Fibroblast of pulmonary artery (primary cell): ENCODE measurements at regions not wholly inside any gene's neighbourhood (a gene's known extent, or its start where the extent isn't known, plus 50 kb on each side); places are given as distances from the start of the nearest gene placed in this dataset.
"Not testable (repeated sequence)": the region's sequence is repeated elsewhere in the genome, so short reads cannot be mapped to it uniquely, and the experiment has no call there.

Source experiments
- DNase-seq: peaks from one replicate; pipeline ENCODE4 v3.0.0-alpha.2; 2010; ENCODE audit warnings: low read depth
- H3K4me3 ChIP-seq: replicated peaks from 2 replicates; pipeline ENCODE4 v1.5.1; 2011; ENCODE audit warnings: low read depth, mild to moderate bottlenecking, control low read depth, low read length, moderate library complexity
- CTCF ChIP-seq: IDR thresholded peaks from 2 replicates; pipeline ENCODE4 v1.5.1; 2011; ENCODE audit warnings: mild to moderate bottlenecking, control low read depth, low read length, inconsistent platforms; ENCODE audit errors: missing control alignments

DNA sequence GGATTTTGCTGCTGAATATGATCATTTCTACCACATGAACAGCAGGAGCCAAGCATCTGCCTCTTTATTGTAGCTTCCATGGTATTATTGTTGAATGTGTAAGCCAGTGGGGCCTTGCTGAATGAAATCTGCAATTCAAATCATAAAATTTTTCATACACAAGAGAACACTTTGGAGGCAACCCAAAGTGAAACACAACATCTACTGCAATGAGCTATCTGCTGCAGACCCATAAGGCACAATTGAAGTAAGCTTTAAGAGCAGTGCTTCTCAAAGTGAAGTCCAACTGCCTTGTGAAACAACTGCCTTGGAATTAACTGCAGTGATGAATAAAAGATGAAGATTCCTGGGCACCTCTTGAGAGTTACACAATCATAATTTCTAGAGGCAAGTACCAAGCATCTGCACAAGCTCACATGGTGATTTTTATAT is 626.3 kb upstream of the INTU start:
- H3K4me3 ChIP-seq = no peak overlapping the region
- no peak for TF ChIP-seq CTCF

GRCh38 chr4:127007305-127007704 is 625.5 kb upstream of the INTU start:
- no peak for TF ChIP-seq CTCF
- no peak for DNase-seq
- no peak overlapping the region for H3K4me3 ChIP-seq

More for the DNA sequence above, 626.3 kb upstream of the INTU start:
- DNase-seq = no peak

GRCh38 chr4:127012549-127012948 is 620.2 kb upstream of the INTU start:
- TF ChIP-seq CTCF = no peak
- DNase-seq = peak; percentile 9
- H3K4me3 ChIP-seq = no peak overlapping the region

GRCh38 chr4:127015667-127016117 is 617.1 kb upstream of the INTU start:
- no peak for DNase-seq
- TF ChIP-seq CTCF = no peak
- no peak overlapping the region for H3K4me3 ChIP-seq

DNA sequence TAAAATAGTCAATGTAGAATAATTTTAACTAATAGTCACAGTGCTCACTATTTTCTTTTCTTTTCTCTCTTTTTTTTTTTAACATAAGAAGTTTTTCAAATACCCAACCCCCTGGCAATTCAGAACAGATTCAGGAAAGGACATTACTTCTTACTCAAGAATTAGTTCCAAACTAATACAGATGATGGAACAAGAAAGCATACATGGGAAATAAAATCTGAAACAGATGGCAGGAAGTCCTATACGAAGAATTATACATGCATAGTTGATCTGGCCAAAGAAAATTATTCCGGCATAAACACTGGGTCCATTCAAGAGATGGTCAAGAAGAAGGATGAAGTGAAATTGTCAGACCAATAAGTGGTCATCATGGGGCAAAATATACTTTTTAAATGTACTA is 614.4 kb upstream of the INTU start:
- TF ChIP-seq CTCF = no peak
- DNase-seq = no peak

DNA sequence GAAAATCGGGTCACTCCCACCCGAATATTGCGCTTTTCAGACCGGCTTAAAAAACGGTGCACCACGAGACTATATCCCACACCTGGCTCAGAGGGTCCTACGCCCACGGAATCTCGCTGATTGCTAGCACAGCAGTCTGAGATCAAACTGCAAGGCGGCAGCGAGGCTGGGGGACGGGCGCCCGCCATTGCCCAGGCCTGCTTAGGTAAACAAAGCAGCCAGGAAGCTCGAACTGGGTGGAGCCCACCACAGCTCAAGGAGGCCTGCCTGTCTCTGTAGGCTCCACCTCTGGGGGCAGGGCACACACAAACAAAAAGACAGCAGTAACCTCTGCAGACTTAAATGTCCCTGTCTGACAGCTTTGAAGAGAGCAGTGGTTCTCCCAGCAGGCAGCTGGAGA is 611.9 kb upstream of the INTU start:
- not testable (repeated sequence) for H3K4me3 ChIP-seq, DNase-seq

More for the DNA sequence above, 614.4 kb upstream of the INTU start:
- no peak overlapping the region for H3K4me3 ChIP-seq

DNA sequence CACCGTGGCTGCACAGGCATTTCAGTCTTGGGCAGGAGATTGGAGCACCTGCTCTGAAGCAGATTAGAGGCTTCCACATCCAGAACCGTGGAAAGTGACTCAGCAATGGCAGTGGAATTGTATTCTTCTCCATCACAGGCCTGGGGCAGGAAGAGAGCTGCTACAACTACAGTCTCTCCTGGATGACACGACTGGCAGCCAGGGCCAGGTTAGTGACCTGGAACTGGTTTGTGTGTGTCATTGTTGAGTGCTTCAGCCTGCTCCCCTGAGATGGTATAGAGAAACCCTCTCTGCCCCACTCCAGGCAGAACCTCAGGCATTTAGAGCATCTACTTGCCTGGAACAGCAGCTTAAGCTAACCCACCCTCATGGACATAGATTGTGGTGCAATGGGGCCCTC is 596.5 kb upstream of the INTU start:
- TF ChIP-seq CTCF = no peak
- DNase-seq = no peak
- no peak overlapping the region for H3K4me3 ChIP-seq

- no peak for TF ChIP-seq CTCF
- no peak overlapping the region for H3K4me3 ChIP-seq
- no peak for DNase-seq
Measured at GRCh38 chr4:127045861-127046260, 586.9 kb upstream of the INTU start.
